HG02885 (cell line): ENCODE measurements at regions not wholly inside any gene's neighbourhood (a gene's known extent, or its start where the extent isn't known, plus 50 kb on each side); places are given as distances from the start of the nearest gene placed in this dataset.

Experiments used
- ATAC-seq: cut with Tn5 transposase; IDR thresholded peaks from one replicate; pipeline ENCODE4 v1.9.1; 2021; ENCODE audit warnings: mild to moderate bottlenecking; ENCODE audit not compliant: unreplicated experiment, poor library complexity

- ATAC-seq, result no peak
Measured at GRCh38 chr16:49129935-49130334, 151.7 kb downstream of the CBLN1 start.

DNA sequence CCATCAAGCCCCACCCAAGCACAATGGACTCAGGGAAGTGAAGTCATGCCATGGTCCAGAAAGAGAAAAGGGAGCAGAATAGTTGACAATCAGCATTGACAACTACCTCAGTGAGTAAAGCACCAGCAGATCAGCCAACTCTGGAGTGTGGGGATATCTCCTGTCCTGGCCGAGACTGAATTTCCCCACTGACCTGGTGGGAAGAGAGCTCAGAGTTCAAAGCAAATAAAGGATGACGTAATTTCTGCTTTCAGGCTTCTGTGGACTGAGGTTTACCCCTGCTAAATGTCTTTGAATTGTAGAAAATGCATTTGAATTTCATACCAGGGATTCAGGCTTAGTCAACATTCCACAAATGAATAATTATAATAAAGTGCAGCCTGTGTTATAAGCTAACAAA, 152.9 kb downstream of the CBLN1 start:
- no peak for ATAC-seq

DNA sequence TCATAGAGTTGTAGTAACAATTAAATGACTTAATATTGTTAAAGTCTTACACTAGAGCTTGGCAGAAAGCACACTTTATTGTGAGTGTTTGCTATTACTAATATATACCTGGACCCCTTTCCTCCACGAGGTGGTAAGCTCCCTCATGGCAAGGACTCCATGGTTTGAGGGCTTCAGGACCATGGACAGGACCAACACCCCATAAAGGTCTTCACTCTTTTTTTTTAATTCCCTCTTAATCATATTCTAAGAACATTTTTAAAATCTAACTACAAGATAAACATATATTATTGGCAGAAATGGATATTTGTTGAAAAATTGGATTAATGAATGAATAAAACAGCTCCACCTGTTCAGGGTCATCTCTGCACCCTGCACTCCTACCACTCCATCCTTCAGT, 154.5 kb downstream of the CBLN1 start:
- no peak for ATAC-seq

DNA sequence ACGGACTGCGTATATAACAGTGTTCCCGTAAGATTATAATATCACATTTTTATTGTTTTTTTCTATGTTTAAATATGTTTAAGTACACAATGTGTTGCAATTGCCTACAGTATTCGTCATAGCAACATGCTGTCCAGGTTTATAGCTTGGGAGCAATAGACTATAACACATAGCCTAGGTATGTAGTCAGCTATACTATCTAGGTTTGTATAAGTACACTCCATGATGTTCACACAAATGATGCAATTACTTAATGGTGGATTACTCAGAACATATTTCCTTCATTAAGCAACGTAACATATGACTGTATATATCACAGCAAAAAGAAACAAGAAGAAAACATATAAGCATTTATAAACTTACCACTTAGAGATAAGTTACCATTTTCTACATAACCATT, 160.0 kb downstream of the CBLN1 start:
- ATAC-seq, result no peak

DNA sequence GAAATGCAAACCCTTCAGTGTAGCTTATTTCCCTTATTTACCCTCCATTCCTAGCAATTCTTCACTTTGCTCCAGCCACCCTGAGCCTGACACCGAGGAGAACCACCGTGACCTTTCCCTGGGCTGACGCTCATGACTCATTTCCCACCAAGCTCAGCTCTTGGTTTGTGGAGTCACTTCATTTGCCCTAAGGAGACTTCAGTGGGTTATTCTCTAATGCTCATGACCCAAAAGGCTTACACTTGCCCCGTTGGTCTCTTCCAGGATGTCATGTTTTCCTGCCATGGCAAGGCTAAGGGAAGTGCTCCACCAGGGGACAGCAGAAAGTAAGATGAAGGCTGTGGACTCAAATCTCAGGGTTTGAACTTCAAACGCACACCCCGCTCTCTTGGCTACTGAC, 161.0 kb downstream of the CBLN1 start:
- ATAC-seq, result no peak

DNA sequence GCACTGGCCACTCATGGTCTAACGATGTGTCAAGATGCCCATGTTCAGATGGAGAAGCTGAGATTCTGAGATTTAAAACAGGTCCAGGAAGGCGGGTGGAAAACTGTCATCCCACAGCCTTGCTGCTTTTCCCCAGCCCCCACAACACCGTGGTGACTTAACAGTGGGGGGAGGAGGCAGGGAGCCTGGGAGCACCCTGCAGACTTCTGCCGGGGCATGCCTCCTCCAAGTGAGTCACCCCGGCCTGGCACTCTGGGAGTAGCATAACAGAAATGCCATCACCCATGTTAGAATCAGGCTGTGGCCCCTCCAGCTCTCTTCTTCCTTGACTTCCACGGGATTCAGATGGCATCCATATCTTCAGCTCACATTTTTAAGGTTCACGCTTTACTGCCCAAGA, 164.8 kb downstream of the CBLN1 start:
- ATAC-seq, result no peak

DNA sequence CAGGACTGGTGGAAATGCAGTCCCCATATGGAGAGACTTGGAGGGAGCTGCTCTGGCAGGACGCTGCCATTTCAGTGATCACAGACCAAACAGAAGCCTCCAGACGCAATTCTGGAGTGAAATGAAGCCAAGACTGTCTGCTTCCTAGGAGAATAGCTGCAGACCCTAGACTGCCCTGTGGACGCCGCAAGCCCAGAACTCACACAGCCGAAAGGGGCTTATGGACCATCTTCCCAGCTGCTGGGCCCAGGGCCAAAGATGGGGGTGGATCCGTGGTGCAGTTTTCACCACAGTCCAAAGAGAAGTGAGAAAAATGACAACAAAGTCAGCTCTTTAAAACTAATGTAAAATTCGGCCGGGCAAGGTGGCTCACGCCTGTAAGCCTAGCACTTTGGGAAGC, 165.7 kb downstream of the CBLN1 start:
- no peak for ATAC-seq

DNA sequence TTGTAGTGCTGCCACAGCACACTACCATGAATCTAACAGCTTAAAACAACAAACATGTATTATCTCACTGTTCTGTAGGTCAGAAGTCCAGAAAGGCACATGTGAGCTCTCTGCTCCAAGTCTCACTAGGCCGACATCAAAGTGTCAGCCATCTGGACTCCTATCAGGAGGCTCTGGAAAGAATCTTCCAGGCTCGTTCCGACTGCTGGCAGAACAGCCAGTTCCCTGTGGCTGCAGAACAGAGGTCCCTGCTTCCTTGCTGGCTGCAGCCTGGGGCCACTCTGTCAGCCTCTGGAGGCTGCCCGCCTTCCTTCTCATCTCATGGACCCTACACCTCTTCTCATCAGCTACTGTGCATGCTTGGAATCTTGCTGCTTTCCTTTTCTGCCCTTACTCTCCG, 168.9 kb downstream of the CBLN1 start:
- no peak for ATAC-seq

DNA sequence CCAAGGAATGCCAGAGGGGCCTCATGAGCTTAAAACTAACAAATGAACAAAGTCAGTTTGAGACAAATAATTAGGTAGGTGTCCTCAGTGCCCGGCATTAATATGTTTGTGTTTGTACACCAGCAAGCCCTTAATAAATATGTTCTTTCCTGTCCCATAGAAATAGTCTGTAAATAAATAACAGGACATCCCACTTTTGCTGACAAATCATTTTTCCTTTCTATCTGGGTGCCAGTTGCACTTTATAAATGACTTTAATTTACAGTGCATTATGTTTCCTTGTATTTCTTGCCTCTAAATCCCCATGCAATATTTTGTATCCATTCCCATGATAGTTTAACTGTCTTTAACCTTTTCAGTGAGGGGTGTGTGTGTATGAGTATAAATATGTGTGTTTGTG, 170.3 kb downstream of the CBLN1 start:
- no peak for ATAC-seq

- ATAC-seq, result no peak
Measured at GRCh38 chr16:49108611-49109010, 173.0 kb downstream of the CBLN1 start.

- no peak for ATAC-seq
Measured at GRCh38 chr16:49103298-49103697, 178.3 kb downstream of the CBLN1 start.

- ATAC-seq, result no peak
Measured at GRCh38 chr16:49101997-49102396, 179.6 kb downstream of the CBLN1 start.

DNA sequence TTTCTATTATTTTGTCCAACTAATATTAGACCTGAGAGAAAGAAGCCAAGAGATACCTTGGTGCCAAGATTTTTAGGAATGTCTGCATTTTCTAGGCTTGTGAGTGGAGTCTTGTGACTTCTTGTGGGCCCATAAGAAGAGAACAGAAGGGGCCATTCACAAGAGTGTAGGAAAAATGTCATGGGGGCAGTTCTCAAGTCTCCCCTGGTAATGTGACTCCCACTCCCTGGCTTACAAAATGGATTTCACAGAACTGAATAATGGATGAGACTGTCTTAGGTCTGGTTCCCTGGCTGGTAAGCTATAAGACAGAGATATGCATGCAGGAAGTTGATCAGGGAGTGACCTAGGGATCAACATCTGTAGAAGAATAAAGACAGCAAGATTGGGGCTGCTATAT, 181.3 kb downstream of the CBLN1 start:
- no peak for ATAC-seq

DNA sequence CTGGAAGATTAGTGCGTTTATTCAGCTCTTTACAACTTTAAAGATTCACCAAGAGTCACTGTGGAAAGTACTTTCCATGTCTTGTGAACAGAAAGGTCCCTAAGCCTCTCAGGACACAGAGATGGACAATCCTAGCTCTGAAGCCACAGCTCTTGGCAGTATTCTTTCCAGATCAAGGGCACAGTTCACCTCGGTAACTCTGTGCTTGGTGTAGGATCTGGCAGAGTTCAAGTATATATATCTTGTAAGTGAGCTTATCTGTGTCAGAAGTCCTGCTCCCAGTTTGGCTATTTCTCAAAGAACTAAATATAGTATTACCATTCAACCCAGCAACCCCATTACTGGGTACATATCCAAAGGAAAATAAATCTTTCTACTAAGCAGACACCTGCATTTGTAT, 183.7 kb downstream of the CBLN1 start:
- ATAC-seq, result no peak

- ATAC-seq, result no peak
Measured at GRCh38 chr16:49096176-49096945, 185.3 kb downstream of the CBLN1 start.

GRCh38 chr16:49095539-49095938, 186.1 kb downstream of the CBLN1 start:
- no peak for ATAC-seq

GRCh38 chr16:49094471-49094870, 187.2 kb downstream of the CBLN1 start:
- no peak for ATAC-seq

- ATAC-seq, result no peak
Measured at GRCh38 chr16:49093939-49094338, 187.7 kb downstream of the CBLN1 start.

DNA sequence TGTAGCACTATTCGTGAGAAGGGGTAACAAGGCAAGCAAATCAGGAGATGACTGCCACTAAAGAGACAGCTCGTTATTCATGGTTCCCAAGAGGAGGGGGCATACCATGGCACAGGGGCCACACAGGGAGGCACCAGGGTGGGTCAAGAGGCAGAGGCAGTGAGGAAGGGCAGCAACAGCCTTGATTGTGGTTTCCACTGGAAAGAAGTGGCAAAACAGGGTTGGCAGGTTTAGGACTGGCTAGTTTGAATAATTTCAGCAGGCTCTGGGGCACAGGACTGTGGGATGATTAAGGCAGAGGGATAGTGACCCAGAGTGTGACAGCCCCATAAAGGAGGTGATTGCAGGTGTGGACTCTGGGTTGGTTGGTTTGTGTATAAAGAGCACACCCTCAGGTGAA, 188.9 kb downstream of the CBLN1 start:
- no peak for ATAC-seq

DNA sequence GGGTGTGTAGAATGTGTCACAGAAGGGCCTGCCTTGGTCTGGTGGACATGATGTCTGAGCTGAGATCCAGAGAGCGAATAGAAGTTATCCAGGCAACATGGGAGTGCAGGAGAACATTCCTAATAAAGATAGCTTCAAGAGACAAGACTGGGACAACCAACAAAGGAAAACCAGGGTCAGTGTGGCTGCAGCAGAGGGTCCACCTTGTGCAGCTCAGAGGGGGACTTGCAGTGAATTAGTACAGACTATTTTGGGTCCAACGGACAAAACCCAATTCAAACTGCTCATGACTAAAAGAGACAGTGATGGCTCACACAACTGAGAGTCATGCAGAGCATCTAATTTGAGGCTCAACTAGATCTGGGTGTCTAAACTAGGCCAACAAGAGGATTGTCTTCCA, 192.1 kb downstream of the CBLN1 start:
- no peak for ATAC-seq

DNA sequence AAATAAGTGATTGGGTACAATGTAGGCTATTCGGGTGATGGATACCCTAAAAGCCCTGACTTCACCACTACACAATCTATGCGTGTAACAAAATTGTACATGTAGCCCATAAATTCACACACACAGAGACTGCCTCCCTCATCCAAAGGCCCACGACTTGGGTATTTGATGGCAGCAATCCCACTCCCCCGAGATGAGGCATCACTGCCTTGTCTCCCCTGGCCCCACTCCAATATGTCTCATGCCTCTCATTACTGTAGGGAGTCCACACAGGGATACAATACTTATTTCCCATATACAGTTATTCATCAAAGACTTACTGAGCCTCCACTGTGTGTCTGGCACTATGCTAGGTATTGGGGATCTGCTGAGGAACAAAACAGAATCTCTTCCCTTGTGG, 192.6 kb downstream of the CBLN1 start:
- no peak for ATAC-seq

DNA sequence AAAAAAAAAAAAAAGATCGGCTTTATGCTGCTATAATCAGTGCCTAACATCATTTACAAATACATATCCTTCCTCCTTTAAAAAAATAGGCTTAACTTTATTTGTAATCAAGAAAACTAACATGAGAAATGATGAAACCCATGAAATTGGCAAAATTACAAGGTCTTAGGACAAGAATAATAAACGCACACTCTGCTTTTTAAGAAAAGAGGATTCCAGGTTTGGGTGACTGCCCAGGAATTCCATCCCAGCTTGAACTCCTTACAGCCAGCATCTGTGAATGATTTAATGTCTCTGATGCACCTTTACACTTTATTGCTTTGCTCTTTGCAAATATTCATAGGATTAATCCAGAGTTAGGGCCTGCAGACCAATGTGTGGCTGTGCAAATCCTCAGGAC, 196.0 kb downstream of the CBLN1 start:
- no peak for ATAC-seq
